HG02884 (cell line): ENCODE measurements at regions not wholly inside any gene's neighbourhood (a gene's known extent, or its start where the extent isn't known, plus 50 kb on each side); places are given as distances from the start of the nearest gene placed in this dataset.
"Not testable (repeated sequence)": the region's sequence is repeated elsewhere in the genome, so short reads cannot be mapped to it uniquely, and the experiment has no call there.

Experiments
- ATAC-seq: cut with Tn5 transposase; IDR thresholded peaks from one replicate; pipeline ENCODE4 v1.9.1; 2021; ENCODE audit warnings: mild to moderate bottlenecking, moderate library complexity; ENCODE audit not compliant: unreplicated experiment

DNA sequence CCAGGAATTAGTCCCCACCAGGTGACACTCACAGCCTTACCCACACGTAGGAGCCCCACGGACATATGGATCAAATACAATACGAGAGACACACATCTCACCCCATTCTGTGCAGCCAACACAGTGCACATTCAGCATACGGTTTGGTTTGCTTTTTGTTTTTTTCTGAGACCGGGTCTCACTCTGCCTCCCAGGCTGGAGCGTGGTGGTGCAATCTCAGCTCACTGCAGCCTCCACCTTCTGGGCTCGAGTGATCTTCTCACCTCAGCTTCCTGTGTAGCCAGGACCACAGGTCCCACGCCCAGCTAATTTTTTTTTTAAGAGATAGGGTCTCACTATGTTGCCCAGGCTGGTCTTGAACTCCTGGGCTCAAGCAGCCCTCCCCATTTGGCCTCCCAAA, 102.8 kb downstream of the POTEB start:
- ATAC-seq = not testable (repeated sequence)

DNA sequence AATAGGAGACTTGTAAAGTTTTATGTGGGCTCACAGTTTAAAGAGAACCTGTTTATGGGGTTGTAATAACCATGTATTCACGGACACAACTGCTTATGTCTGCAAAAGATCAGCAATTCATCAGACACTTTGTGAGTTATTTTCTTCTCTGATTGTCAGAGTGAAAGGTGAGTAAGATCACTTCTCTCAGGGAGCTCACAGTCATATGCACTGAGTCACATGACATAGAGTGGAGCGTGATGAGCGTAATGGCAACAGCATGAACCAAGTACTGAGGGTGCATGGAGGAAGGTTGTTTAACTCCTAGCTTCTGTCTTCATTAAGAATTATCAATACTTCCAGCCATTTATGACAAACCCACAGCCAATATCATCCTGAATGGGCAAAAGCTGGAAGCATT, 111.0 kb downstream of the POTEB start:
- not testable (repeated sequence) for ATAC-seq

DNA sequence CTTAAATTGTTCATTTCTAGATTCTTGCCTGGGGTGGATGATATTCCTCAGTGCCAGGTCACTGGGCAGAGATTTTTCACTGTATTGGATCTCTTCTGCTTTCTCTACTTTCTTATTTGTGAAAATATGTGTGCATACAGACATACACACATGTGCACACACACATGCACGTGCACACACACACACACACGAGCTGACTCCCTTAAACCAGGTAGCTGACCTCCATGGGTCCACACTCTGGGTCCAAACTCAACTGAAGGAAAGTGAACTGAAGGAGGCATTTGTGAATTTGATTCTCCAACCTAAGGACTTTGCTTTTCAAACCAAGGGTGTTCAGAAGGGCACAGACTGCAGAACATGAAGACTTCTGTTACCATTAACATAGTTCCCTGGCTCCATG, 113.8 kb downstream of the POTEB start:
- not testable (repeated sequence) for ATAC-seq

DNA sequence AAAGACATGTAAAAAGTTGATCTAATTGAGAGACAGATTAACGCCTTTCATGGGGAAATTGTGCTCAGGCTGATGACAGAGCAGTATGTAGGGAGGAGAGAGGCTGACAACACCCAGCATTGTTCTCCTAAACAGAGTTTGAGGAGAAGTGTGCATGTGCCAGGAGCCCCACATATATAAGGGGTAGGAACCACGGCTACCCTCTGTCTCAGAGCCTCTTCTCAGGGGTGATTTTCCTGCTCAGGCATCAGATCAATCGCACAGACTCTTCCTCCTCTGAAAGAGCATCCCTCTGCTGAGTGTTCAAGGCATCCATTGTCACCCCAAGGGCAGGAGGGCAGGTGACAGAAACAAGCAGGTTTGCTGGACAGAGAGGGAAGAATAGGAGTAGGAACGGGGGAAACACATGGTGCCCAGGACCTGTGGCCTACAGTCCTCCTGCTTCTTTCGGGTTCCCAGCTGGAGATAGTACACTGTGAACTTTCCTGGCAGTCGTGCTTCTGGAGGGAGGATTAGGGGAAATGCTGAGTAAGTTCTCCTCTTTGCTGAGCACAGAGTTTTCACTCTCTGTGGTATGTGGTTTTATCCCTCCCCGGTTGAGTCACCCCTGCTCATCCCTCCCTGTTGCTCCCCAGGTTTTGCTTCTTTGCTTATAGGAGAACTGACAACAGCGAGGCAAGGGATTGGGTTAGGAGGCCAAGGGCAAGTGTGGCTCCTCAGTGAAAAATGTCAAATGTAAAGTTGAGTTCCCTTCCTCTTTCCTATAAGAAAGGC, 117.1 kb downstream of the POTEB start:
- ATAC-seq = not testable (repeated sequence)

DNA sequence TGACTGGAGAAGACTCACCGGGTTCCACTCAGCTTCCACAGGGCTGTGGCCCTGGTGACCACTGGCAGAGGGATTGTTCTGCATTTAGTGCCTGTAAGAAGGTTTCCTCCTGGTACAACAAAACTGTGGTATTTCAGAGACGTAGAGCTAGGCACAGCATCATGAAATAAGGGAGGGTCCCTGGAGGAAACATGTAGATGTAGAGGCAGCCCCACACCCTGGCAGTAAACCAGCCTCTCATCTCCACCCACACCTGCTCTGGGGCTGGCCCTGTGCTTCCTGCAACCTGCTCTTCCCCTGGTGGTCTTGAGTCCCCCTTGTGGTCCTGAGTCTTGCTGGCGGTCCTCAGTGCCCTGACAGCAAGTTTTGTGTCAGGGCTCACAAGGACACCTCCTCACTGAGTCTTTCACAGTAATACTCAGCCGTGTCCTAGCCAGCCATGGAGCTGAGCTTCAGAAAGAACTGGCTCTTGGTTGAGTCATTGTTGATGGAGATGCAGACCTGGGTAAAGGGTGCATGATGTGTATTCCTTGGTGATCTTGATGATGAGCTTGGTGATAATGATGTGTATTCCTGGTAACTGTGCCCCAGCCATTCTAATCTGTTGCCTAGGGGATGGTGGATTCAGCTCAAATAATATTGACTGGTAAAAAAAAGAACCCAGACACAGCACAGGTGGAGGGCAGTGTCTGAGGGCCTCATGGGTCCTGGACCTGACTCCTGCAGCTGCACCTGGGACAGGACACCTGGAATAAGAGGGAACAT, 118.0 kb downstream of the POTEB start:
- not testable (repeated sequence) for ATAC-seq

DNA sequence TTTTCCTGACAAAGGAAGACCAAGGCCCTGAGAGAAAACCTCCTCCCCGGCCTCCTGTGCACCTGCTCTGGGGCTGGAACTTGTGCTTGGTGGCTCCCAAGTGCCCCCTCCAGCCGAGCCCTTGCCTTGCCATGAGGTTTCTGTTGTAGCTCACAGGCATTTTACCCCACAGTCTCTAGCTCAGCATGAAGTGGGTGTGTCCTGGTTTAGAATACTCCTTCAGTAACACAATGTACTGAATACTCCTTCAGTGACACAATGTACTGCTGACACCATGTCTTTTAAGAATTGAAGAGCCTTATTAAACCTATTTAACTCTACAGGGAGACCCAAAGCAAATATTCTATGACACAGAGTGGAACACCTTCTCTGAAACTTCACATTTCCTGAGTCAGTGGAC, 123.7 kb downstream of the POTEB start:
- ATAC-seq = not testable (repeated sequence)

DNA sequence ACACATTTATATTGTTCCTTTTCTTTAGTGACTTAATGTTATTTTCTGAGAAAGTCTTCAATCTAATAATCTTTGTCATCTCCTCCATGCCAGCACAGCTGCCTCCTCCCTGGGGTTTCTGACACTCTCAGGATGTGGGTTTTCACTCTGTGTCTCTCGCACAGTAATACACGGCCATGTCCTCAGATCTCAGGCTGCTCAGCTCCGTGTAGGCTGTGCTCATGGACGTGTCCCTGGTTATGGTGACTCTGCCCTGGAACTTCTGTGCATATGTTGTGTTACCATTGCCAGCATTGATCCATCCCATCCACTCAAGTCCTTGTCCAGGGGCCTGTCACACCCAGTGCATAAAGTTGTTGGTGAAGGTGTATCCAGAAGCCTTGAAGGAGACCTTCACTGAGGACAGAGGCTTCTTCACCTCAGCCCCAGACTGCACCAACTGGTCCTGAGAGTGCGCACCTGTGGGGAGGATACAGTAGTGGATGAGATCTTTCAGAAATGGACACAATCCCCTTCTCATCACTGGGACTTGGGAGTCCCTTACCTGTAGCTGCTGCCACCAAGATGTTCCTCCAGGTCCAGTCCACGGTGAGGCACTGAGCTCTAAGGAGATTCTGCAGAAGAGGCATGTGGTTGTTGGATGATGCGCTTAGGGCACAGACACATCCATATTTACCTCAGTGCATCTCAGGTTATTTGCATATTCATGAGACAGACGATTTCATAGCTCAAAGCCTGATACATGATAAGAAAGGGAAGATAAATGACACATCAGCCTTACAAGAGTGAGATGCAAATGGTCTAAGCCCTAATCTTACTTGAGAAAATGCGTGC, 125.2 kb downstream of the POTEB start:
- not testable (repeated sequence) for ATAC-seq

DNA sequence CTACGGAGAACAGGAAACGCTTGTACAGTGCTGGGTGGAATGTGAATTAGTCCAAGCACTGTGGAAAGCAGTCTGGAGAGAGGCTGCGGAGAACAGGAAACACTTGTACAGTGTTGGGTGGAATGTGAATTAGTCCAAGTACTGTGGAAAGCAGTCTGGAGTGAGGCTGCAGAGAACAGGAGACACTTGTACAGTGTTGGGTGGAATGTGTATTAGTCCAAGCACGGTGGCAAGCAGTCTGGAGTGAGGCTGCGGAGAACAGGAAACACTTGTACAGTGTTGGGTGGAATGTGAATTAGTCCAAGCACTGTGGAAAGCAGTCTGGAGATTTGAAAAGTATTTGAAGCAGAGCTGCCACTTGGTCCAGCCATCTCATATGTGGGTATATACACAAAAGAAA, 128.4 kb downstream of the POTEB start:
- ATAC-seq = not testable (repeated sequence)

DNA sequence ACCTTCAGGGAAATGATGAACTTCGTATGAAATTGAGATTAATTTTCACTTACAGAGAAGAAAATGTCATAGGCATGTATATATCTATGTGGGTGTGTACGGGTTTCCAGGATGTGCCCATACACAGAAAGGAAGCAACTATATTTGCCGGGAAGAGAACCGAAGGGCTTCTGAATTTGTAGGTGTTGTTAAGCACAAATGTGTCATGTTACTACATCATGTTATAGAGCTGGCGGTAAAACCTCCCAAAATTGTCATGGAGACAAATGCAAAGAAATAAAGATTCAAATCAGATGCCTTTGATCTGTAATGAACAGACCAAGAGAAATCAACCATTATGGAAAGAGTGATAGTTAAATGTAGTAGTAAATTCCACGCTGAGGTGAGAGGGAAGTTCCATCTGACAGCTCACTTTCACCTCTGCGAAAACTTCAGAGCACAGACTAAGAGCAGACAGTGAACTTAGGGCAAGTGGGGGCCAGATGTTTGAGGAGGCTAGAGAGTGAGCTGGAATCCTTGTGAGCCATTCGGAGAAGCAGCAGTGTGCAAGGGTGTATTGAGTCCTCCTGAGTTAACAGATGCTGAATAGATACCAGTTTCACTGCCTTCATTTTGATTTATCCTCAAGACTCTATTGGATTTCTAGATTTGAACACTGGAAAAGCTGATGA, 133.2 kb downstream of the POTEB start:
- not testable (repeated sequence) for ATAC-seq

DNA sequence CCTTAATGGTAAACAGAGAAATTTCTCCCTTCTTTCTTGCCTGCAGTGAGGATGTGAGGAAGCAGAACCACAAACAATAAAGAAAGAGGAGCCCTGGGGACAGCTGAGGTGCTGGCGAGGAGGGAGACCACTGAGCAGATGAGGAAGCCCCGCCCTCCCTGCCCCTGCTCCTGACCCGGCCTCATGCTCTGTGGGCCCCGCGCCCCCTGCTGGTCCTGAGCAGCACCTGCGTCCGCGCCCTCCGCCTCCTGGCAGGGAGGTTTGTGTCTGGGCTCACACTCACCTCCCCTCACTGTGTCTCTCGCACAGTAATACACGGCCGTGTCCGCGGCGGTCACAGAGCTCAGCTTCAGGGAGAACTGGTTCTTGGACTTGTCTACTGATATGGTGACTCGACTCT, 135.5 kb downstream of the POTEB start:
- ATAC-seq = peak; percentile 72

DNA sequence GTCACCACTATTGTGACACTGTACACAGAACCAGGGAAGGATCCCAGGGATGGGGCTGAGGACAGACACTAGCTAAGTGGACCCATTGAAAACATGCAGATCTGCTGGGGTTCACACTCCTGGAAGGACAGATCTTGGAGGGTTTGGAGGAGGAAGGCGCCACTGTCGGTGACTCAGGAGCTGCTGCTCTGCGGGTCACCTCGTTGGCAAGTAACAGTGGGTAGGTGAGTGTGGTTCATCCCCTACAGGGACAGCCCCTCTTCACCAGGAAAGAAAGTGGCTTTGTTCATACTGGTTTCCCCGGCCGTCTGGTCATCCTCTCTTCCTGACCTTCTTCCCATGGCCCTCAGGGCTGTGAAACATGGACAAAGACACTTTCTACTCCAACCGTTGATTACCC, 139.5 kb downstream of the POTEB start:
- ATAC-seq = not testable (repeated sequence)

DNA sequence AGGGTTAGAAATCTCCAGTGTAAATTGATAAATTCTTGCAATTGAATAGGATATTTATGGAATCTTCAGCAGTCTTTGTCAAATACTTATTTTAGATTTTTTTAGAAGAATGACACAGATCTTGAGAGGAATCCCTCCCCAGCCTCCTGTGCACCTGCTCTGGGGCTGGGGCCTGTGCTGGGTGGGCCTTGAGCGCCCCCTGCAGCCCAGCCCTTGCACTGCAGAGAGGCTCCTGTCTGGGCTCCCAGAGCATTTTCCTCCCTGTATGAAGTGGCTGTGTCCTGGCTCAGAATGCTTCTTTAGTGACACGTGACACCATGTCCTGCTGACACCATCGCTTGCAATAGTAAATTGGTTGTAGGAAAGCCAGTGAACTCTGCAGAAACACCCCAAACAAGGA, 141.1 kb downstream of the POTEB start:
- not testable (repeated sequence) for ATAC-seq

DNA sequence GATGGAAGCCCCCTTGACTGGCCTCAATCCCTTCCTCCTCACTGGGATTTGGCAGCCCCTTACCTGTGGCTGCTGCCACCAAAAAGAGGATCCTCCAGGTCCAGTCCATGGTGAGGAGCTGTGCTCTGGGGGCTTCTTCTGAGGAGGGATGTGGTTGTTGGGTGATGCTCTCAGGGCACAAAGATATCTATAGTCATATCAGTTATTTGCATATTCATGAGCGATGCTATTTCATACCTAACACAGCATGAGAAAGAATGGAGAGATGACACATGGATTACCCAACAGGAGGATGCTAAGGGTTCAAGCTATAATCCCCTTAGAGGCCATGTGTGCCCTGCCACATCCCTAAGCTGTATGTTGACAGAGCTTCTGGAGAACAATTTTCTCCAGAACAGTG, 141.7 kb downstream of the POTEB start:
- ATAC-seq = not testable (repeated sequence)

DNA sequence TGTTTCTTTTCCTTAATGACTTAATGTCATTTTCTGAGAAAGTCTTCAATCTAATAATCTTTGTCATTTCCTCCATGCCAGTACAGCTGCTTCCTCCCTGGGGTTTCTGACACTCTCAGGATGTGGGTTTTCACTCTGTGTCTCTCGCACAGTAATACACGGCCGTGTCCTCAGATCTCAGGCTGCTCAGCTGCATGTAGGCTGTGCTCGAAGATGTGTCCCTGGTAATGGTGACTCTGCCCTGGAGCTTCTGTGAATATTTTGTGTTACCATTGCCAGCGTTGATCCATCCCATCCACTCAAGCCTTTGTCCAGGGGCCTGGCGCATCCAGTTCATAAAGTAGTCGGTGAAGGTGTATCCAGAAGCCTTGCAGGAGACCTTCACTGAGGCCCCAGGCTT, 142.2 kb downstream of the POTEB start:
- ATAC-seq = not testable (repeated sequence)

DNA sequence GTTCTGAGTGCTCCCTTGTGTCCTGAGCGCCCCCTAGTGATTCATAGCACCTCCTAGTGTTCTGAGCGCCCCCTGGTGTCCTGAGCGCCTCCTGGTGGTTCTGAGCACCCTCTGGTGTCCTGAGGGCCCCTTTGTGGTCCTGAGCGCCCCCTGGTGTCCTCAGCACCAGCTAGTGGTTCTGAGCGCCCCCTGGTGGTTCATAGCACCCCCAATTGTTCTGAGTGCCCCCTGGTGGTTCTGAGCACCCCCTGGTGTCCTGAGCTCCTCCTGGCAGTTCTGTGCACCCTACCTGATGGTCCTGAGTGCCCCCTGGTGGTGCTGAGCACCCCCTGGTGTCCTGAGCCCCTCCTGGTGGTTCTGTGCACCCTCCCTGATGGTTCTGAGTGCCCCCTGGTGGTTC, 146.0 kb downstream of the POTEB start:
- peak; percentile 51 for ATAC-seq

DNA sequence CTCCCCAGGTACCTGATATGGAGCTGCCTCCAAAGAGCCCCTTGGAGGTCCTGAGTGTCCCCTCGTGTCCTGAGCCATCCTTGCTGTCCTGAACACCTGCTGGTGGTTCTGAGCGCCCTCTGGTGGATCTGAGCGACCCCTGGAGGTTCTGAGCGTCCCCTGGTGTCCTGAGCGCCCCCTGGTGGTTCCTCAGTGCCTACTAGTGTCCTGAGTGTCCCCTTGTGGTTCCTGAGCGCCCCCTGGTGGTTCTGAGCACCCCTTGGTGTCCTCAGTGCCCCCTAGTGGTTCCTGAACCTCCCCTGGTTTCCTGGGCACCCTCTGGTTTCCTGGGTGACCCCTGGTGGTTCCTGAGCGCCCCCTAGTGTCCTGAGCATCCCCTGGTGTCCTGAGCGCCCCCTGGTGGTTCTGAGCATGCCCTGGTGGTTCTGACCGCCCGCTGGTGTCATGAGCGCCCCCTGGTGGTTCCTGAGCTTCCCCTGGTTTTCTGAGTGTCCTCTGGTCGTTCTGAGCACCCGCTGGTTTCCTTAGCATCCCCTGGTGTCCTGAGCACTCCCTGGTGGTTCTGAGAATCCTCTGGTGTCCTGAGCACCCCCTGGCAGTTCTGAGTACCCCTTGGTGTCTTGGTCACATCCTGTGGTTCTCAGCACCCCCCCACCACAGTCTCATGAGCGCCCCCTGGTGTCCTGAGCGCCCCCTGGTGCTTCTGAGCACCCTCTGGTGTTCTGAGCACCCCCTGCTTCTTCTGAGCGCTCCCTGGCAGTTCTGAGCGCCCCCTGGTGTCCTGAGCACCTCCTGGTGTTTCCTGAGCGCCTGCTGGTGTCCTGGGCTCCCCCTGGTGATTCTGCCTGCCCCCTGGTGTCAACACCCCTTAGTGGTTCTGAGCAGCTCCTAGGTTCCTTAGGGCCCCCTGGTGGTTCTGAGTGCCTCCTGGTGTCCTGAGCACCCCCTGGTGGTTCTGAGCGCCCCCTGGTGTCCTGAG, 146.8 kb downstream of the POTEB start:
- peak; percentile 64 for ATAC-seq

DNA sequence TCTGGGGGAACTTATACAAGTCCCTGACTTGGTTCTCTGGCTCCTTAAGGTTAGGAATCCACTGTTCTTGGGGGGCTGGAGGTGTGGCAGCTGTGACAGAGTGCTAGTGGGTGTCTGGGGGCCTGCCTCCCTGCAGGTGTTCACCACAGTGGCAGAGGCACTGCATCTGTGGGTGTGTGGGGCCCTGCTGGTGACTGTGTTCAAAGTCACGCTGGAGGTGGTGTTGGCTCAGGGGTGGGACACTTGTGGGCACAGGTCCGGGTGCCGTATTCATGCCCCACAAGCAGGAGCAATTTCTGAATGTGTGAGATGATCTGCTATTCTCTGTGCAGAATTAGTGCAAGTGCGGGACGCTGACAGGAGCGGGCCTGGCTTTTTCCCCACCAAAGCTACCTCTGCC, 152.5 kb downstream of the POTEB start:
- not testable (repeated sequence) for ATAC-seq

DNA sequence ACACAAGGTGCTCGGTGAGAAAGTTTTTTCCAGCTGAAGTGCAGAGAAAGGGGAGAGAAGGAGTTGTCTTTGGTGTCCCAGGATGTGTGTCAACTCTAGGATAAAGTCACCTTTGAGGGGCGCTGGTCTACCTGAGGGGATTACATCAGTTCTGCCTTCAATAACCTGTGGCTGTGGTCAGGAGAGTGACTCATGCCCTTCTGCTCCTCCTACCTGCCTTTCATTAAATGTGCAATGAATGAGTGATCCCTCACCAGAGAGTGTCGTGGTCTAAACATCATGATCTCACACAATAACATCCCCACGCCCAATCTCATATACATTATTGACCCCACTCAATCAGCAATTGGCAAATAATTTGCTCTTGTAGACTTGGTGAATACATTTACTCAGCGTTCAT, 156.4 kb downstream of the POTEB start:
- not testable (repeated sequence) for ATAC-seq

DNA sequence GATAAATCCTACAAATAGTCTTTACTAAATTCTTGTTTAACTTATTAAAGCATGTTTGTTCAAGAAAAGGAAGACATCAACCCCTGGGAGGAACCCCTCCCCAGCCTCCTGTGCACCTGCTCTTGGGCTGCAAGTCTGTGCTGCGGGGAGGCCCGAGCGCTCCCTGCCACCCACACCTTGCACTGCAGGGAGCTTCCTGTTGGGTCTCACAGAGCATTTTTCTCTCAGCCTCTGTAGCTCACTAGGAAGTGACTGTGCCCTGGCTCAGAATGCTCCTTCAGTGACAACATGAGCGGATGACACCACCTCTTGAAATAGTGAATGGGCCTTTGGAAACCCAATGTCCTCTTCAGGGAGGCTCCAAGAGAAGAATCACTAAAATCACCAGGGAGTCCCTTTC, 158.8 kb downstream of the POTEB start:
- peak; percentile 79 for ATAC-seq

DNA sequence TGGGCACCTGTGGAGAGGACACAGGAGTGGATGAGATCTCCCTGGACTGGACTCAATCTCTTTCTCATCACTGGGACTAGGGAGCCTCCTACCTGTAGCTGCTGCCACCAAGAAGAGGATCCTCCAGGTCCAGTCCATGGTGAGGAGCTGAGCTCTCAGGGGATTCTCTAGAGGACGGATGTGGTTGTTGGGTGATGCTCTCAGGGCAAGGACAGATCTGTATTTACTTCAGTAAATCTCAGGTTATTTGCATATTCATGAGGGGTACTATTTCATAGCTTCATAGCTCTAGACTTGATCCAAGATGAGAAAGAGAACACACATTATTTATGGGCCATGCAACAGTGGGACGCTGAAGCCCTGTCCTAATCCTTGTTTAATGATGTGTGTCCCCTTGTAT, 159.4 kb downstream of the POTEB start:
- peak; percentile 61 for ATAC-seq
